ENCODE measurements at regions not wholly inside any gene's neighbourhood (a gene's known extent, or its start where the extent isn't known, plus 50 kb on each side); places are given as distances from the start of the nearest gene placed in this dataset.

- no peak overlapping the region for H3K27ac ChIP-seq
- DNase-seq (no peak), ATAC-seq (no peak)
- intact Hi-C loops (cut with DNase I) = no loop called here
- no peaks in the 10 kb centered on the region for H3K27me3 ChIP-seq
- no peak overlapping the region for H3K4me3 ChIP-seq
- no peaks in the 10 kb centered on the region for H3K4me1 ChIP-seq
- TF ChIP-seq CTCF (IDR thresholded peaks at IDR 0.05) = no peak
- H3K36me3 ChIP-seq = no peaks in the 10 kb centered on the region
- H3K9me3 ChIP-seq = no peaks in the 10 kb centered on the region
Measured at GRCh38 chr1:98035602-98036002, 114.8 kb upstream of the DPYD start.

GRCh38 chr1:98034505-98034904 lies 113.7 kb upstream of the DPYD start:
- ATAC-seq = no peak

GRCh38 chr1:98032958-98033357 lies 112.1 kb upstream of the DPYD start:
- intact Hi-C loops (cut with DNase I) = no loop called here
- H3K4me1 ChIP-seq = no peaks in the 10 kb centered on the region
- no peak for TF ChIP-seq CTCF (IDR thresholded peaks at IDR 0.05)
- no peak for DNase-seq
- no peak for ATAC-seq
- no peaks in the 10 kb centered on the region for H3K9me3 ChIP-seq
- no peaks in the 10 kb centered on the region for H3K27me3 ChIP-seq
- no peaks in the 10 kb centered on the region for H3K36me3 ChIP-seq
- H3K4me3 ChIP-seq = no peak overlapping the region
- no peak overlapping the region for H3K27ac ChIP-seq

More at GRCh38 chr1:98034505-98034904, 113.7 kb upstream of the DPYD start:
- no peak for TF ChIP-seq CTCF (IDR thresholded peaks at IDR 0.05)
- H3K27ac ChIP-seq = no peak overlapping the region
- H3K9me3 ChIP-seq = no peaks in the 10 kb centered on the region
- H3K27me3 ChIP-seq = no peaks in the 10 kb centered on the region
- H3K4me3 ChIP-seq = no peak overlapping the region
- intact Hi-C loops (cut with DNase I) = no loop called here
- no peaks in the 10 kb centered on the region for H3K36me3 ChIP-seq
- no peaks in the 10 kb centered on the region for H3K4me1 ChIP-seq
- DNase-seq = no peak

GRCh38 chr1:98030976-98031375 lies 110.1 kb upstream of the DPYD start:
- Histone ChIP-seq H3K9me3 (no peaks in the 10 kb centered on the region), H3K27ac (no peak overlapping the region), H3K36me3 (no peaks in the 10 kb centered on the region), H3K27me3 (no peaks in the 10 kb centered on the region), H3K4me1 (no peaks in the 10 kb centered on the region), H3K4me3 (no peak overlapping the region)
- TF ChIP-seq CTCF (IDR thresholded peaks at IDR 0.05) = no peak
- ATAC-seq (no peak), DNase-seq (no peak)
- intact Hi-C loops (cut with DNase I) = no loop called here

GRCh38 chr1:98030483-98030882 lies 109.6 kb upstream of the DPYD start:
- Histone ChIP-seq H3K27ac (no peak overlapping the region), H3K4me3 (no peak overlapping the region), H3K36me3 (no peaks in the 10 kb centered on the region), H3K9me3 (no peaks in the 10 kb centered on the region), H3K4me1 (no peaks in the 10 kb centered on the region), H3K27me3 (no peaks in the 10 kb centered on the region)
- no peak for ATAC-seq
- no peak for TF ChIP-seq CTCF (IDR thresholded peaks at IDR 0.05)
- intact Hi-C loops (cut with DNase I) = no loop called here
- no peak for DNase-seq

- no peaks in the 10 kb centered on the region for H3K36me3 ChIP-seq
- intact Hi-C loops (cut with DNase I) = no loop called here
- H3K27ac ChIP-seq = no peak overlapping the region
- H3K27me3 ChIP-seq = no peaks in the 10 kb centered on the region
- H3K4me1 ChIP-seq = no peaks in the 10 kb centered on the region
- TF ChIP-seq CTCF (IDR thresholded peaks at IDR 0.05) = no peak
- no peaks in the 10 kb centered on the region for H3K9me3 ChIP-seq
- DNase-seq (no peak), ATAC-seq (no peak)
- no peak overlapping the region for H3K4me3 ChIP-seq
Measured at GRCh38 chr1:98028800-98029199, 108.0 kb upstream of the DPYD start.
